SK-N-MC (cell line): ENCODE measurements at regions not wholly inside any gene's neighbourhood (a gene's known extent, or its start where the extent isn't known, plus 50 kb on each side); places are given as distances from the start of the nearest gene placed in this dataset.

Experiments used
- DNase-seq: peaks from one replicate; pipeline ENCODE4 v3.0.0-alpha.2; 2011; ENCODE audit warnings: low read depth, low spot score
- H3K27ac ChIP-seq: fragments of 200-600 bp; sonication (generic); 2 replicates; pipeline ENCODE4 v1.5.1; 2016; ENCODE audit warnings: mixed run types
- H3K36me3 ChIP-seq: fragments of 200-600 bp; sonication (generic); 2 replicates; pipeline ENCODE4 v1.6.1; 2017; ENCODE audit warnings: antibody characterized with exemption, low read length, mixed read lengths; ENCODE audit not compliant: insufficient read depth
- H3K4me3 ChIP-seq: fragments of 200-600 bp; sonication (generic); 2 replicates; pipeline ENCODE4 v1.5.1; 2016
- H3K9ac ChIP-seq: fragments of 200-600 bp; sonication (generic); 2 replicates; pipeline ENCODE4 v1.8.0; 2017; ENCODE audit warnings: mixed run types, mixed read lengths; ENCODE audit not compliant: insufficient read length
- H3K9me3 ChIP-seq: fragments of 200-600 bp; sonication (generic); 2 replicates; pipeline ENCODE4 v1.6.1; 2017; ENCODE audit warnings: low read depth, mild to moderate bottlenecking, antibody characterized with exemption, low read length, moderate library complexity, mixed read lengths
- EZH2 ChIP-seq: fragments of 200-600 bp; sonication (generic); IDR thresholded peaks from one replicate; pipeline ENCODE4 v1.6.1; 2017; ENCODE audit warnings: antibody characterized with exemption
- FOXP2 ChIP-seq: optimal IDR thresholded peaks from 2 replicates; pipeline ENCODE3; 2011; ENCODE audit warnings: mild to moderate bottlenecking, moderate library complexity; ENCODE audit not compliant: insufficient read depth; ENCODE audit errors: extremely low read length, control extremely low read depth
- POLR2AphosphoS5 ChIP-seq: IDR thresholded peaks from 2 replicates; pipeline ENCODE4 v1.6.1; 2012; ENCODE audit warnings: mild to moderate bottlenecking, low read depth, low read length, borderline replicate concordance

- Histone ChIP-seq H3K27ac (no peak overlapping the region), H3K9me3 (no peaks in the 10 kb centered on the region)
These were observed 80.6 kb upstream of the SULF2 start for GRCh38 chr20:47865912-47866311.

GRCh38 chr20:47865451-47865850 is 80.2 kb upstream of the SULF2 start:
- H3K36me3 ChIP-seq = no peaks in the 10 kb centered on the region
- H3K27ac ChIP-seq = no peak overlapping the region
- no peak for TF ChIP-seq POLR2AphosphoS5
- no peak for TF ChIP-seq EZH2
- no peak for TF ChIP-seq FOXP2
- no peak overlapping the region for H3K9ac ChIP-seq
- DNase-seq = no peak
- H3K9me3 ChIP-seq = no peaks in the 10 kb centered on the region
- no peak overlapping the region for H3K4me3 ChIP-seq

More at GRCh38 chr20:47865912-47866311, 80.6 kb upstream of the SULF2 start:
- DNase-seq = no peak
- no peak overlapping the region for H3K9ac ChIP-seq
- no peaks in the 10 kb centered on the region for H3K36me3 ChIP-seq
- TF ChIP-seq POLR2AphosphoS5 (no peak), EZH2 (no peak), FOXP2 (no peak)
- H3K4me3 ChIP-seq = no peak overlapping the region

GRCh38 chr20:47863981-47864380 is 78.7 kb upstream of the SULF2 start:
- Histone ChIP-seq H3K4me3 (no peak overlapping the region), H3K9me3 (no peaks in the 10 kb centered on the region), H3K9ac (no peak overlapping the region), H3K27ac (no peak overlapping the region), H3K36me3 (no peaks in the 10 kb centered on the region)
- DNase-seq = no peak
- no peak for TF ChIP-seq EZH2
- no peak for TF ChIP-seq FOXP2
- no peak for TF ChIP-seq POLR2AphosphoS5

GRCh38 chr20:47863315-47863965 is 78.2 kb upstream of the SULF2 start:
- no peak for TF ChIP-seq FOXP2
- TF ChIP-seq EZH2 = no peak
- TF ChIP-seq POLR2AphosphoS5 = no peak
- DNase-seq = no peak
- no peak overlapping the region for H3K9ac ChIP-seq
- H3K4me3 ChIP-seq = no peak overlapping the region
- H3K9me3 ChIP-seq = no peaks in the 10 kb centered on the region
- no peak overlapping the region for H3K27ac ChIP-seq
- no peaks in the 10 kb centered on the region for H3K36me3 ChIP-seq

GRCh38 chr20:47862574-47863240 is 77.4 kb upstream of the SULF2 start:
- Histone ChIP-seq H3K4me3 (no peak overlapping the region), H3K36me3 (no peaks in the 10 kb centered on the region), H3K9ac (no peak overlapping the region), H3K9me3 (no peaks in the 10 kb centered on the region), H3K27ac (no peak overlapping the region)
- TF ChIP-seq EZH2 (no peak), POLR2AphosphoS5 (no peak), FOXP2 (no peak)
- DNase-seq = no peak

GRCh38 chr20:47861116-47861515 is 75.8 kb upstream of the SULF2 start:
- no peak overlapping the region for H3K27ac ChIP-seq
- H3K9me3 ChIP-seq = no peaks in the 10 kb centered on the region
- TF ChIP-seq FOXP2 (no peak), POLR2AphosphoS5 (no peak), EZH2 (no peak)
- no peak for DNase-seq
- no peaks in the 10 kb centered on the region for H3K36me3 ChIP-seq
- no peak overlapping the region for H3K4me3 ChIP-seq
- no peak overlapping the region for H3K9ac ChIP-seq

GRCh38 chr20:47860049-47860830 is 75.0 kb upstream of the SULF2 start:
- no peak overlapping the region for H3K27ac ChIP-seq

GRCh38 chr20:47859278-47859677 is 74.0 kb upstream of the SULF2 start:
- Histone ChIP-seq H3K36me3 (no peaks in the 10 kb centered on the region), H3K27ac (no peak overlapping the region), H3K9me3 (no peaks in the 10 kb centered on the region), H3K9ac (no peak overlapping the region), H3K4me3 (no peak overlapping the region)
- DNase-seq = no peak
- TF ChIP-seq POLR2AphosphoS5 = no peak
- no peak for TF ChIP-seq EZH2
- no peak for TF ChIP-seq FOXP2

More at GRCh38 chr20:47860049-47860830, 75.0 kb upstream of the SULF2 start:
- DNase-seq = no peak
- TF ChIP-seq POLR2AphosphoS5 (no peak), FOXP2 (no peak), EZH2 (no peak)
- H3K36me3 ChIP-seq = no peaks in the 10 kb centered on the region
- H3K9ac ChIP-seq = no peak overlapping the region
- no peaks in the 10 kb centered on the region for H3K9me3 ChIP-seq
- H3K4me3 ChIP-seq = no peak overlapping the region
